MM.1S (cell line): ENCODE measurements at regions not wholly inside any gene's neighbourhood (a gene's known extent, or its start where the extent isn't known, plus 50 kb on each side); places are given as distances from the start of the nearest gene placed in this dataset.

ENCODE experiments used
- CTCF ChIP-seq: fragments of 300-600 bp; sonication (generic); IDR thresholded peaks from 2 replicates; pipeline ENCODE4 v1.5.1; 2016; ENCODE audit warnings: antibody characterized with exemption, low read length, mixed read lengths
- EZH2 ChIP-seq: fragments of 300-600 bp; sonication (generic); optimal IDR thresholded peaks from 2 replicates; pipeline ENCODE3; 2017; ENCODE audit warnings: low read depth, mild to moderate bottlenecking, antibody characterized with exemption, low read length, mixed read lengths
- EZH2phosphoT487 ChIP-seq: fragments of 300-600 bp; sonication (generic); IDR thresholded peaks from 2 replicates; pipeline ENCODE4 v1.6.1; 2018; ENCODE audit warnings: antibody characterized with exemption, low read length

- TF ChIP-seq CTCF (no peak), EZH2phosphoT487 (no peak), EZH2 (no peak)
Measured at GRCh38 chr17:70648166-70648565, 478.8 kb downstream of the KCNJ2 start.
